Left renal cortex interstitium (tissue), 4 donors: ENCODE measurements at regions not wholly inside any gene's neighbourhood (a gene's known extent, or its start where the extent isn't known, plus 50 kb on each side); places are given as distances from the start of the nearest gene placed in this dataset.

Source experiments
- DNase-seq, 4 donors: peaks; one replicate each; pipeline ENCODE4 v3.0.0-alpha.2; 2013; ENCODE audit warnings: low read depth in 4 of 4, low spot score in 2 of 4, missing footprints in 1 of 4

DNA sequence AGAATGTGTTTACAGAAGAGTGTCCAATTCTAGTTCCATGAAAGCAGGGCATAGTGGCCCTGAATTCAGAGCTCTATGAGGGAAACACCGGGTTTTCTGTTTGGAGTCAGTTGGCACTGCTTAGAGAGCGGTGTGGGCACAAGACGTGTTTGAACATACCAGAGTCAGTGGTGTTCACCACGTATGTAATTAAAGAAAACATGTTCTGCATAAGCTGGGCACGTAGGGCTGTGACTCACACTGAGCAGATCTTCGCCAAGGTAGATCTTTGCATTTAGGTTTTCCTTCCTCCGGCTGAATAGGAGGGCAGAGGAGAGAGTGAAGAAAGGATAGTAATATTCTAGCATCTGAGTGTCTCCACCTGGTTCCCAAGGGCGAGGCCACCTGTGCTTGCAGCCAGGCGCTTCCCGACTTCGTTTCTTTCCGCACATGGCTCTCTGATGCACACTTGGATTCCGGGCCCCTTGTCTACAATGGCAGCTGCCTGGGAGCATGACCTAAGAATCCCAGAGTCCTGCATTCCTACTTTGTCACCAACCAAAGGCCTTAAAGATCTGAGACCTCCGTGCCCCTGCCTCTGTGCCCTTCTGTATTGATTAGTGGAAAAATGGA lies 136.2 kb downstream of the ERMARD start:
- no peak for DNase-seq

DNA sequence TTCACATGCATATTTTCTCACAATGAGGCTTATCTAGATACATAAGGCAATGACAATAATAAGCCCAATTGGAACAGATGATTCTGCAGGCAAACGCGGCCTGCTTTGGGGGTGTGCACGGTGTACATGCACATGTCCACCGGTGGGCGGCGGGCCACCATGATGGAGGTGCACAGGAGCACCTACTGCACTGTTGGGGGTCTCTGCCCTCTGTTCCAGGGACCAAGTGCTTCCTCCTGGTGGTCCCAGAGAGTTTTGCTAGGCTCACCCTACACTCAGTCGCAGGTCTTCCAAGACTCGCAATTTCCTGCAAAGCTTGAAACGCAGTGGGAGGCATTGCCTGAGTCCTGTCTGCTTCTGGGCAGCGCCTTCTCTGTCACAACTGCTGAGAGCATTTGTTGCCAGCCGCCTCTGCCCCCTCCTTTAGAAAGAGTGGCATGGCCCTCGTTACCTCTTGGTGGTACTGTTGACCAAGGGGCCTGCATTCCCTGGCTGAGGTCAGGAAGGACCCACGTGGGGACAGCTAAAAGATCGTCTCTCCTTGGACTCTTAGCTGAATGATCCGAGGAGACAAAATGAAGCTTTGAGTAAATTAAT lies 135.3 kb downstream of the ERMARD start:
- no peak for DNase-seq

DNA sequence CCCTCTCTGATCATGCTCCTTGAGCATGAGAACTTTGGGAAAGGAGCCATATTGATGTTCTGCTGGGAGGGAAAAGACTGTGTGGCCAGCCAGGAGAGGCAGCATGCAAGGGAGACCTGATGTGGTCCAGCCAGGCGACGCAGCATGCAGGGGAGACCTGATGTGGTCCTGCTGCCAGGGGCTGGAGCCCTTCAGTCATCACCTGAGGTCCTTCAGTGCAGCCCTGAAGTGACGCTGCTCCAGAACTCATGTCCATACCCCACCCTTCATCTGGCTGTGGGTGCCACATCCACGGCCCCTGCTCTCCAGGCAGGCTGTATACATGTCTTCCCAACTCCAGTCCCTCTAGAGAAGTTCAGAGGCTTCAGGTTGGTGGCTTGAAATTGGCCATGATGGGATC lies 134.4 kb downstream of the ERMARD start:
- DNase-seq: no peak

DNA sequence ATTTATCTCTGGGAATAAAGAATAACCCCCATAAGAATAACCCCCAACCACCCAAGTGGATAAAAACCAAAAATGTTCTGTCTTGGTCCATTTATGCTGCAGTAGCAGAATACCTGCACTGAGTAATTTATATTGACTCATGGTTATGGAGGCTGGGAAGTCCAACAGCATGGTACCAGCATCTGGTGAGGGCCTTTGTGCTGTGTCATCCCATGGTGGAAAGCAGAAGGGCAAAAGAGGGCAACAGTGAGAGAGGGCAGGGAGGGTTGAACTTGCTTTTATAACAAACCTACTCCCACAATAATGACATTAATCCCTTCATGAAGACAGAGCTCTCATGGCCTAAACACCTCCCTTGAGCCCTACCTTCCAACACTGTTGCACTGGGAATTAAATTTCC lies 133.7 kb downstream of the ERMARD start:
- DNase-seq: no peak

DNA sequence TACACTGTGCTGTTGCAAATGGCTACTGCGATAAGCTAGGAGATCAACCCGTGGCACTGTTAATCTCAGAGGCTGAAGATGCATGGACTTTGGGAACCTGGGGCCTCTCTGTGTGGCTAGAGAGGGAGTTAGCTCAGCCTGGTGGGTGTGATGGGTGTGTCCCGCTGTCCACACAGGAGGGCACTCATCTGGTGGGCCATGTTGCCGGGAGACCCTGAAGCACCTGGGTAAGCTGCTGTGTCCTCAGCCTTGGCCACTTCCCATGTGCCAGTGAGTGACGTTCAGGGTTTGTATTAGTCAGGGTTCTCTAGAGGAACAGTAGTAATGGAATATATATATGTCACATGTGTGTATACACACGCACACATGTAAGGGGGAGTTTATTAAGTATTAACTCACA lies 132.7 kb downstream of the ERMARD start:
- no peak for DNase-seq

DNA sequence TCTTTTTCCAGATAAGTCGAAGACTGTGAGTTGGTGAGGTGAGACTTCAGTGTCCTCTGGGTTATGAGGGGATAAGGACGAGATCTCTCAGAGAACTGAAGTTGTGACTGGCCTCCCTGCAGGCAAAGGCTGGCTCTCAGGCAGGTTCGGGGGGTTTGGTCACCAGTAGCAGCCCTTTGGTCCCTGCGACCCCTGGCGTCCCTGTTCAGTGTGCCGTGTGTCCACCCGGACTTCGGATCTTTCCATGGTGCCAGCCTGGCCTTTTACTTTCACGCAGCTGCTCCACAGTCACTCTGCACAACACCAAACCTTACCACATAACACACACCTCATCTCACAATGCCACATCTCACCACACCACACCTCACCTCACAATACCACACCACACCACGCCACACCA lies 131.9 kb downstream of the ERMARD start:
- DNase-seq: no peak

DNA sequence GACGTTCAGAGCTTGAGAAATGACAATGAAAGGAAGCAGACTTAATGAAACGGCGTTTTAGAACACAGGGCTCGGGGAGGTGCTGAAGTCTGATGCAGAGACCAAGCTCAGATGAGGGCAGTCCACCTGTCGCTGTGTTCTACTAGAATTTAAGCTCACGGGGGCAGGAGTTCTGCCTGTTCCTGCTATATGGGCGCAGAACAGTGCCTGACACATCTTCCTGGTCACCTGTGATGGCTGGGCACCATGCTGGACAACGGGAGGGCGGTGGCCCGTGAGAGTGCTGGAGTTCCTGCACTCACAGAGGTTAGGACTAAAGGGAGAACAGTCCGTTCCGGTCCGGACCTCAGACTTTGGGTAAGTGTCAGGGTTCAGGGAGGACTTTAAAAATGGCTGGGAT lies 130.6 kb downstream of the ERMARD start:
- no peak for DNase-seq

DNA sequence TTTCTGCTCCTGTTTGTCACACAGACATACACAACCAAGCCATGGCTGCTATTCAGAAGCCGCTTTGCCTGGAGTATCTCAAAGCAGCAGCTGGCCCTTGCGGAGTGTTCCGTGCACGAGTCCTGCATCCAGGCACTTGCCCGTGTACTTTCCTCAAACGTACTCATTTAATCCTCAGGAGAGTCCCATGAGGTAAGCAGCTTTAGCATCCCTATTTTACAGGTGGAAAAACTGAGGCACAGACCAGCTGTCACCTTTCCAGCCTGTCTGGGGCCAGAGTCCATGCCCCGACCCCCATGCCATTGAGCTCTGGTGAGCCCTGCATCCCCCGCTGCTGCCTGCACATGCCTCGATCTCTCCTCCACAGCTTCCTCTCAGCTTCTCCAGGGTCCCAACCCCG lies 130.0 kb downstream of the ERMARD start:
- DNase-seq: no peak

DNA sequence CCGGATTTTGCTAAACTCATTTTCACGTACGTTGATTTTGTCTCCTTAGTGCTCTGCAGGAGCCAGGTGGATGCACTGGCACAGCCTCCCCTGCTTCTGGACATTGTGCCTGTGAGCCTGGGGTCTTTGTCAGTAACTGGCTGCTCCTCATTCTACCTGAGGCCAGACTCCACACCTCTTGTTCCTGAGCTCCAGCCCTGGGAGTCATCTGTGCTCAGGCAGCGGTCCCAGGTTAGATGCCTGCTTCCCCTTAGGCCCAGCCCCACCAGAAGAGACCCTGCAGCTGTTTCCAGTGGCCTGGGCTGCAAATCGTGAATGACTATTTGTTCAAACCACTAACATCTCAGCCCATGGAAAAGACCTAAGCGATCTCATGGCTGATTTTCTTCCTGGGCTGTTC lies 129.1 kb downstream of the ERMARD start:
- no peak for DNase-seq

DNA sequence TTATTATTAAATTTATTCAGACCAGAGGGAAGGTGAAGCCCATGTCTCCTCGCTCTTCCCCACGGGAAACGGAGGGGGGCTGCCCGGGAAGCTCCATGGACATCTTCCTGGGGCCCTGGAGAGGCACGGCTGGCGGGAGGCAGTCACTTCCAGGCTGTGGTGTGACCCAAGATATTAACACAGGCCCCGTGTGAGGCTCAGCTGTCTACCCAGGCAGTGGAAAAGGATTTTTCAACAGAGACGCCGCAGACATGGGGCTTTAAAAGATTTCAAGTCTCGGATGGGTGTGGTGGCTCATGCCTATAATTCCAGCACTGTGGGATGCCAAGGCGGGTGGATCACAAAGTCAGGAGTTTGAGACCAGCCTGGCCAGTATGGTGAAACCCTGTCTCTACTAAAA lies 117.9 kb downstream of the ERMARD start:
- DNase-seq: no peak

DNA sequence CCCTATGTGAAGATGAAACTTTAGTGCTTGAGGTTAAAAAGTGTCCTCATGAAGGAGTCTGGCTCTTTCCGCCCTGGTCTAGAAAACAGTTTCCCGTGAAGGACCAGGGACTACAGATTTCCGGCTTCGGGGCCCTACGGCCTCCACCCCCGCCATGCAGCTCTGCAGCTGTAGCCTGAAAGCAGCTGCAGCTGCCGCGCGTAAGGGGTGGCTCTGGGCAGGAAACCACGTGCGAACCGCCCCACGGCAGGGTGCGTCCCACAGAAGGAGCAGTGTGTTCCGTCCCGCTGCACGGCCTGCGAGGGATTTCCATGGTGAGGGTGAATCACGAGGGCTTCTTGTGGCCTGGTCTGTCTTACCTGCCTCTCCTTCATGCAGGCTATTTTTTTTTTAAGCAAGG lies 117.0 kb downstream of the ERMARD start:
- DNase-seq: no peak

DNA sequence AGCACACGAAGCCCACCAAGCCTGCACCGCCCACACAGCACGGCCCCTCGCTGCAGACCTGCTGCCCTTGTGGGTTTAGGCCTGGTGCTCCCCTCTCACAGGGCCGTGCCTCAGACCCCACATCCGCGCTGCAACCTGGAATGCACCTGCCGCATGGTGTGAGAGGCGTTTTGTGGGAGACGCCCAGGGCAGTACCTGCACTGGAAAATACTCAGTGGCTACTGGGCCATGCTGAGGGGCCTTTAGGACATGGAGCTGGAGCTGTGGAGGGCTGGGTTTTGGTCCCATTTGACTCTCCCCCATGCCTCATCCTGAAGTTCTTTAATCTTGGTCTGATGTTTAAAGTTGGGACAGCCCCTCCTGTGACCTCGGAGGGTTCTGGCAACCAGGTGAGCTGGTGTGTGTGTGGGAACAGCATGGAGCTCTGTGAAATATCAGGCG lies 116.3 kb downstream of the ERMARD start:
- no peak for DNase-seq

DNA sequence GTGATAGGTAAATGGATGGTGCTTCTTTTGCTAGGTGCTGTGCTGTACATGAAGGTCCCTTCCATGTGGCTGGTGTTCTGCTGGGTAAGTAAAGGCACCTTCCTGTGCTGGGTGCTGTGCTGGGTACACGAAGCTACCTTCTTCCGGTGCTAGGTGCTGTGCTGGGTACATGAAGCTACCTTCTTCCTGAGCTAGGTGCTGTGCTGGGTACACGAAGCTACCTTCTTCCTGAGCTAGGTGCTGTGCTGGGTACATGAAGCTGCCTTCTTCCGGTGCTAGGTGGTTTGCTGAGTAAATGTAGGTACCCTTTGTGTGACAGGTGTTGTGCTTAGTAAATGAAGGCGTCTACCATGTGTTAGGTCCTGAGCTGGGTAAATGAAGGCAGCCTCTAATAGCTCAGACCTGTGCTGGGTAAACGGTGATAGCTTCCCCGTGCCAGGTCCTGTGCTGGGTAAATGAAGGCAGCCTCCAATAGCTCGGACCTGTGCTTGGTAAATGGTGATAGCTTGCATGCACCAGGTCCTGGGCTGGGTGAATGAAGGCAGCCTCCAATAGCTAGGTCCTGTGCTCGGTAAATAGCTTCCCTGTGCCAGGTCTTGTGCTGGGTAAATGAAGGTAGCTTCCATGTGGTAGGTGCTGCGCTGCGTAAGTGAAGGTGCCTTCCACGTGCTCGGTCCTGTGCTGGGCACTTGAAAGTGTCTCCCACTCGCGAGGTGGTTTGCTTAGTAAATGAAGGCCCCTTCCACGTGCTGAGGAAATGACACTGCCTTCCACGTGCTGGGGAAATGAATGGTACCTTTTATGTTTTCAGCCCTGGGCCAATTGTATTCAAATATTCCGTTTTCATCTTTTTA lies 115.5 kb downstream of the ERMARD start:
- no peak for DNase-seq

DNA sequence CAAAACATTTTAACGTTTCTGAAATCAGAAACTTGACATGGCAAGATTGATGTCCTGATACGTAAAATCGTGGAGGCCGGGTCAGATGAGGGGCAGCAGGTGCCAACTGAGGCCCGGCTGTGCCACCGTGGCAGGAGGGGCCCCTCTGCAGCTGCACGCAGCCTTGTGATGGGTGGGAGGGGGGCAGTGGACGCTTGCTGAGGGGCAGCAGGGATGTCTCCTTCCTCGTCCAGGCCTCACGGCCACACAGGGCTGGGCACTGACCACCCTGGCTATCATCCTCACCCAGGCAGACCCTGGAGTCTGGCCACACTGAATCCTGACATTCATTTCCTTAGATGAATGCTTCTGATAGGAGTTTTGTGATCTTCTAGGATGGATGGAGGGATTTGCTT lies 114.7 kb downstream of the ERMARD start:
- no peak for DNase-seq

DNA sequence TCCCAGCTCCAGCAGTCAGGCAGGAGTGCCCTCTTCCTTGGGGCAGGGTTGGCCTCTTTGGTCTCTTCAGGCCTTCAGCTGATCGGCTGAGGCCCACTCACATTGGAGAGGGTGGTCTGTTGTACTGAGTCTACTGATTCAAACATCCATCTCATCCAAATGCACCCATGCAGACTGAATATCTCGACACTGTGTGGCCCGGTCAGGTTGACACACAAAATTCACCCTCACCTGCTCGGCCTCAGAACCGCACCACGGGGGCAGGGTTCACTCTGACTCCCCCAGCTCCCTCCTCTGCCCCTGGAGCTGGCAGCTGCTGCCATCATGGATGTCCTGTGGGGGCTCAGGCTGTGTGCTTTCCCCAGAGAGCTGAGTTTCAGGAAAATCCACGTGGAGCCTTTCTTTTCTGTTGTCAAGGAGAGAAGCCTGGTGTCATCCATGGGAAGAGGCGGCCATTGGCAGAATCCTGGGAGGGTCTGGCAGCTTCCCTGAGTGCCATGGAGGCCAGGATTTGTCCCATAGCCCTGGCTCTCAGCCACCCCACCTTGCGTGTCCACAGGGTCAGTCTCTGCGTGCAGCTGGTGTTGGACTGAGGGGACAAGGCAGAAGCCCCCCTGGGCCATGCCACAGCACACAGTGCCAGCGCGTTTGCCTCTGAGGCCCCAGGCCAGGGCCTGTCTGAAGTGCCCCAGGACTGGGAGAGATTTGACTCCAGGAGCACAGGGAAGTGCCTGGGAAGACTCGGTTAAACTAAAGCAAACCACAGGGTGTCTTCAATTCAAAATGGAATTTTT lies 114.1 kb downstream of the ERMARD start:
- no peak for DNase-seq

DNA sequence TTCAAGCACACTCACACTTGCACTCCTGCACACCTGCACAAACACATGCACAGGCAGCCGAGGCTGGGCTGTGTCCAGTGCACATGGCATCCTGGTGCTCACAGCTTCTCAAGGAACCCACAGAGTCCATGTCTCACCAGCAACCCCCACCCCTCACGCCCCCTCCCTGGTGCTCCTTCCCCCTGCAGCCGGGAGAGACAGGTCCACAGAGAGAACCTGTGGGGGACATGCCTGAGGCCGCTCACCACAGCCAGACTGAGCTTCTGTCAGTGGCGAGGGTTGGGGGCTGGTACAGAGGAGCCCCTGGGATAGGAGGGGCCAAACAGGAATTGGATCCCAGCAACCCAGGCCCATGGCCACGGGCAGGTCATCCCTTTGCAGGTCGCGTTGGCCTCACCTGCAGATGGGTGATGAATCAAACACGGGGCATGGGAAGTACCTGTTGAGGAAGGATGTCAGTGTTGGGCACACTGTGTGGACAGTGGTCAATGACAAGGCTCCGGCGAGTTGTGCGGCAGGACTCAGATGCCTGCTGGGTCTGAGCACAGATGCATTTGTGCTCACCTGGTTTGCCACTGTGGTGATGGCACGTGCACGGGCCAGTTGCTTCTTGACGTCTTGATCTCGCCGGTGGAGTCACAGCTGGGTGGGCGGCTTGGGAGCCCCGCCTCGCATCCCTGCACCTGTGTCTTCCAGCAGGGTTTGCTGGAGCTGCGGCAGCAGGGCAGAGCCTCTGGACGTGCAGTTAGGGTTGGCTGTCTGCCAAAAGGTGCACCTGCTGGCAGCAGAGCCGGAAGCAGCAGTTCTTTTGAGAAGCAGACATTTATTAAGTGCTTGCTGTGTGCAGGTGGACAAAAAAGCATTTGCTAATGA lies 113.0 kb downstream of the ERMARD start:
- DNase-seq: no peak

DNA sequence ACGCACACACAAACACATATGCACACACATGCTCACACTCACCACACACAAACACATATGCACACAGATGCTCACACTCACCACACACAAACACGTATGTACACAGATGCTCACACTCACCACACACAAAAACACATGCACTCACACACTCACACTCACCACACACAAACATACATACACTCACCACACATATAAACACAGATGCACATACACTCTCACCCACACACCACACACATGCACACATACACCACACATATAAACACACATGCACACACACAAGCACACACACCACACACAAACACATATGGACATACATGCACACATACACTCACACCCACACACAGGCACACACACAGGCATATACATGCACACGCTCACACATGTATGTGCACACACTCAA lies 112.3 kb downstream of the ERMARD start:
- no peak for DNase-seq

DNA sequence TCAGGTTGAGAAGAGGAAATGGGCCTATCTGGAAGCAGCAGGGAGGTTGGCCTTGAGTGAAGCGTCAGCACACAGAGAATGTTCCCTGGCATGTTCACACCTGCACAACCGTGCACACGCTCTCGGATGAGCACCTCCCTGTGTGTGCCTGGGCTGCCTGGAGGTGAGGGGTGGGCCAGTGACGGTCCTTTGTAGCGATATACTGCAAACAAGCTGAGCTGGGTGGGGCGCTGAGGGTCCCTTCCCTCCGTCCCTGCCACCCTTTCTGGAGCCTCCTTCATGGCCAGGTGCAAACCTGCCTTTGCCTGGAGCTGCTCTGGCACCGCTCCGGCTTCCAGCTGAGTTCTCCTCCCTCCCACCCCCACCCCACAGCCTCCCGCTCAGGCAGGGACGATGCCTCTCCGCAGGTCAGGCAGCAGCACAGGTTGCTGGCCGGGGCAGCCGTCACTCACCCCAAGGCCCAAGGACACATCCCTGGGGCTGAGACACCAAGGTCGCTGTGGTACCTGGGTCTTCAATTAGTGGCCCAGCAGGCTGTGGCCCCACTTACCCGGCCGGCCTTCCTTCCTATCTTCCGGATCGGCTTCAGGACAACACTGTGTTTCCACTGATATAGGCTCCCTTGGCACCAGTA lies 111.6 kb downstream of the ERMARD start:
- DNase-seq: no peak

DNA sequence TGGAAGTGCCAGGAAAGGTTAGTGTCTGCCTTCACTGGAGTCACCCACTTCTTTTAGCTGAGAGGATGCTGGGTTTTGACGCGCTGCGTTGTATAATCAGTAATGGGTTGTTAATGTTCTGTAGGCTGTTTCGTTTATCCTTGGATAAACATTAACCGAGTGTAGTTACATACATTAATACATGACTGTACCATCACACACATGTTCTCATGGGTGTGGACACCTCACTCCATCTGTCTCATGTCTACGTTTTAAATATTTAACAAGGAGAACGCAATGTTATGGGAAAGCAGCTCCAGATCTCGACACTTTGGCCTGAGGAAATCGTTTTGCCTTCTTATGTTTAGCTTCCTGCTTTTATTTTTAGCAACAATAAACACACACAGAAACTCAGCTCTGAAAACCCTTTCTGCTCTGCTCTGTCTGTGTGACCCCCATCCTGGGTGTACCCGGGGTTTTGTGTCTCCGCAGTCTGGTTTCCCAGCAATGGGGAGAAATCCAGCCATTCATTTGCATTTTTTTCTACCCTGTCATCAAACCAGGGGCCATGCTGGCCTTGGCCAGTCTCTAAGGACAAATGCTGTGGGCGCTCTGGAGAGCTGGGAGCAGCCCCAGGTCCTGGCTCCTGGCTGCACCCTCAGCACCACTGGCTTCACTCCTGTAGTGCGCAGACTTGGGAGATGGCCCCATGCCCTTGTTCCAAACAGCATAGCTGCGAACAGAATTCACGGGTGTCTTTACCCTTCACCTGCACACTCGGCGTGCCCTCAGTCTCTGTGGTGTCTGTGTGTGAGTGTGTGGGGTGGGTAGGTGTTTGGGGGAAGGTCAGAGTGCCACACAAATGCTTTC lies 110.8 kb downstream of the ERMARD start:
- DNase-seq: no peak
